Gastrocnemius medialis (tissue), 4 donors: ENCODE measurements at regions not wholly inside any gene's neighbourhood (a gene's known extent, or its start where the extent isn't known, plus 50 kb on each side); places are given as distances from the start of the nearest gene placed in this dataset.

ENCODE experiments used
- ATAC-seq, 2 donors: fragments of 150-250 bp; one replicate each; pipeline ENCODE4 v1.9.1; 2016
- DNase-seq, 2 donors: peaks; one replicate each; pipeline ENCODE4 v3.0.0-alpha.2; 2019
- H3K27ac ChIP-seq, 4 donors: fragments of 200-600 bp; sonication (generic); 1 replicate in 1 of 4; 2 replicates in 3 of 4; pipeline ENCODE4 v1.5.1; 2016 to 2018; ENCODE audit warnings: mild to moderate bottlenecking in 2 of 4, moderate library complexity in 1 of 4
- H3K27me3 ChIP-seq, 3 donors: fragments of 200-600 bp; sonication (generic) in 2 of 3; 1 replicate in 1 of 3; 2 replicates in 2 of 3; pipeline versions ENCODE4 v1.5.1 to v1.6.0; 2016 to 2019; ENCODE audit warnings: mild to moderate bottlenecking in 1 of 3, moderate library complexity in 1 of 3
- H3K36me3 ChIP-seq, 2 donors: fragments of 200-600 bp; sonication (generic) in 1 of 2; one replicate each; pipeline ENCODE4 v1.5.1; 2017 to 2018
- H3K4me1 ChIP-seq, 2 donors: fragments of 200-600 bp; sonication (generic) in 1 of 2; one replicate each; pipeline ENCODE4 v1.5.1; 2016 to 2017; ENCODE audit warnings: mild to moderate bottlenecking in 2 of 2
- H3K4me3 ChIP-seq, 4 donors: fragments of 200-600 bp; sonication (generic) in 3 of 4; 1 replicate in 1 of 4; 2 replicates in 3 of 4; pipeline ENCODE4 v1.5.1; 2016 to 2019; ENCODE audit warnings: mild to moderate bottlenecking in 2 of 4
- H3K9me3 ChIP-seq, 3 donors: fragments of 200-600 bp; sonication (generic) in 2 of 3; 1 replicate in 1 of 3; 2 replicates in 2 of 3; pipeline ENCODE4 v1.5.1; 2016 to 2019
- POLR2A ChIP-seq, 2 donors: fragments of 450-650 bp; IDR thresholded peaks; one replicate each; pipeline ENCODE4 v1.6.1; 2017; ENCODE audit warnings: antibody characterized with exemption in 2 of 2, mild to moderate bottlenecking in 2 of 2, moderate library complexity in 2 of 2
- in situ Hi-C, 4 donors: fragments of 200-750 bp; cut with MboI; loops; one replicate each; pipeline versions ENCODE4 v1.15.0 to v1.8.0; 2017; ENCODE audit warnings: low sequenced_read_pairs in 4 of 4
- intact Hi-C: fragments of 100-400 bp; cut with DNase I; formaldehyde crosslinking; loops from one replicate; pipeline ENCODE4 v1.15.1; 2023; ENCODE audit warnings: low total_unique reads
- TF ChIP-seq, protein P1 (sequence below), 5 experiments: fragments of 450-650 bp in 3 of 5; fragments of 200-600 bp in 2 of 5; sonication (generic) in 2 of 5; IDR thresholded peaks in 4 of 5; conservative IDR thresholded peaks in 1 of 5; 1 replicate in 4 of 5; 2 replicates in 1 of 5; pipeline ENCODE4 v1.5.1; 2016 to 2019; ENCODE audit warnings: antibody characterized with exemption in 5 of 5, mild to moderate bottlenecking in 3 of 5, moderate library complexity in 3 of 5

DNA sequence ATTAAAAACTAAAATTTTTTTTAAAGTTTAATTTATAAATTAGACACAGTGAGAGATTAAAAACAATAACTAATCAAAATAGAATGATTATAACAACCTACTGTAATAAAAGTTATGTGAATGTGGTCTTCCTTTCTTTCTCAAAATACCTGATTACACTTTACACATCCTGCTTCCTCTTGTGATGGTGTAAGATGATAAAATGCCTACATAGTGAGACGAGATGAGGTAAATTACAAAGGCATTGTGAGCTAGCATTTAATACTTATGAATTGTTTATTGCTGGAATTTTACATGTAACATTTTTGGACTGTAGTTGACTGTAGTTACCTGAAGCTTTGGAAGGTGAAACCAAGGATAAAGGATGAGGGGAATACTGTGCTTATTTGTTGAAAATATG is 94.2 kb upstream of the CLEC14A start:
- in situ Hi-C loops: no loop called here
- Histone ChIP-seq H3K27me3 (no peaks in the 10 kb centered on the region), H3K4me1 (no peaks in the 10 kb centered on the region), H3K27ac (no peak overlapping the region), H3K36me3 (no peaks in the 10 kb centered on the region), H3K9me3 (no peaks in the 10 kb centered on the region), H3K4me3 (no peak overlapping the region)
- TF ChIP-seq, protein P1, sequence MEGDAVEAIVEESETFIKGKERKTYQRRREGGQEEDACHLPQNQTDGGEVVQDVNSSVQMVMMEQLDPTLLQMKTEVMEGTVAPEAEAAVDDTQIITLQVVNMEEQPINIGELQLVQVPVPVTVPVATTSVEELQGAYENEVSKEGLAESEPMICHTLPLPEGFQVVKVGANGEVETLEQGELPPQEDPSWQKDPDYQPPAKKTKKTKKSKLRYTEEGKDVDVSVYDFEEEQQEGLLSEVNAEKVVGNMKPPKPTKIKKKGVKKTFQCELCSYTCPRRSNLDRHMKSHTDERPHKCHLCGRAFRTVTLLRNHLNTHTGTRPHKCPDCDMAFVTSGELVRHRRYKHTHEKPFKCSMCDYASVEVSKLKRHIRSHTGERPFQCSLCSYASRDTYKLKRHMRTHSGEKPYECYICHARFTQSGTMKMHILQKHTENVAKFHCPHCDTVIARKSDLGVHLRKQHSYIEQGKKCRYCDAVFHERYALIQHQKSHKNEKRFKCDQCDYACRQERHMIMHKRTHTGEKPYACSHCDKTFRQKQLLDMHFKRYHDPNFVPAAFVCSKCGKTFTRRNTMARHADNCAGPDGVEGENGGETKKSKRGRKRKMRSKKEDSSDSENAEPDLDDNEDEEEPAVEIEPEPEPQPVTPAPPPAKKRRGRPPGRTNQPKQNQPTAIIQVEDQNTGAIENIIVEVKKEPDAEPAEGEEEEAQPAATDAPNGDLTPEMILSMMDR (IDR thresholded peaks at IDR 0.05 in 4 of 5, conservative IDR thresholded peaks at IDR 0.05 in 1 of 5): no peak
- no peak for TF ChIP-seq POLR2A (IDR thresholded peaks at IDR 0.05)
- ATAC-seq (no peak), DNase-seq (no peak)
- intact Hi-C loops: no loop called here

DNA sequence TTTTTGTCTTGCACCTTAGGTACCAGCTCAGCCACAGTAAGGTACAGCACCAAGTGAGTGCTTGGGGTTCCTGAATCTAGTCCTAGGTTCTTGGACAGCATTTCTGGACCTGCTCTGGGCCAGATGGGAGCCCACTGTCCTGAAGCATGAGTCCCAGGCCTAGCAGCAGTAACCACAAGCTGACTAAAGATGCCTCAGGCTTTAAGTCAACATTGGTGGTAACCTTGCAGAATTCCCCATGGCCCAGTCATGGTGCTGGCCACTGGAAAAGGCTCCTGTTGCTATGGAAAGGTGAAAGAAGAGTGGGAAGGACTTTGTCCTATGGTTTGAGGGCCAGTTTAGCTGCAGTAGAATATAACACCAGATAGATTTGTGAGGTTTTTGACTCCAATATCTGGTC is 86.9 kb upstream of the CLEC14A start:
- no peak for ATAC-seq

DNA sequence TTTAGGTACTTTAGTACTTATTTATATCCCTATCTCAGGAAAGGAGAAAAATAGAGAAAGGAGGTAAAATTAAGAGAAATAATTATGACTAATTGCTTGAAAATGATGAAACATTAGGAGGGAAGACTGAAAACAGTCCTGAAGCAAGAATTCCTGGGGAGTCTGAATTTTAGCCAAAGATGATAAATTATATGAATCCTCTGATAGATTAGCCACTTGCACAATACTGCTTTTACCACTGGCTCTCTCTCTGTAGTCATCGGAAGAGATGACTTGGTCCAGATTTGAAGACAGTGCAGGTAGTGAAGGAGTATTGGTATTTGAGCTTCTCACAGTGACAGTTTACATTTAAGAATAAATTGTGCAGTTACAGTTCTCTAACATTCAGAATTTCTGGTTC is 83.8 kb upstream of the CLEC14A start:
- in situ Hi-C loops (no loop called here), intact Hi-C loops (no loop called here)
- no peak for ATAC-seq
- Histone ChIP-seq H3K27me3 (no peaks in the 10 kb centered on the region), H3K4me3 (no peak overlapping the region), H3K36me3 (no peaks in the 10 kb centered on the region), H3K27ac (no peak overlapping the region), H3K4me1 (no peaks in the 10 kb centered on the region), H3K9me3 (no peaks in the 10 kb centered on the region)
- TF ChIP-seq POLR2A (IDR thresholded peaks at IDR 0.05): no peak
- TF ChIP-seq, protein P1 (IDR thresholded peaks at IDR 0.05 in 4 of 5, conservative IDR thresholded peaks at IDR 0.05 in 1 of 5): no peak
- DNase-seq: no peak

More for the DNA sequence above, 86.9 kb upstream of the CLEC14A start:
- no peaks in the 10 kb centered on the region for H3K27me3 ChIP-seq
- H3K27ac ChIP-seq: no peak overlapping the region
- intact Hi-C loops (no loop called here), in situ Hi-C loops (no loop called here)
- no peaks in the 10 kb centered on the region for H3K36me3 ChIP-seq
- no peak overlapping the region for H3K4me3 ChIP-seq
- TF ChIP-seq, protein P1 (IDR thresholded peaks at IDR 0.05 in 4 of 5, conservative IDR thresholded peaks at IDR 0.05 in 1 of 5): no peak
- no peak for TF ChIP-seq POLR2A (IDR thresholded peaks at IDR 0.05)
- H3K4me1 ChIP-seq: no peaks in the 10 kb centered on the region
- H3K9me3 ChIP-seq: no peaks in the 10 kb centered on the region
- DNase-seq: no peak

DNA sequence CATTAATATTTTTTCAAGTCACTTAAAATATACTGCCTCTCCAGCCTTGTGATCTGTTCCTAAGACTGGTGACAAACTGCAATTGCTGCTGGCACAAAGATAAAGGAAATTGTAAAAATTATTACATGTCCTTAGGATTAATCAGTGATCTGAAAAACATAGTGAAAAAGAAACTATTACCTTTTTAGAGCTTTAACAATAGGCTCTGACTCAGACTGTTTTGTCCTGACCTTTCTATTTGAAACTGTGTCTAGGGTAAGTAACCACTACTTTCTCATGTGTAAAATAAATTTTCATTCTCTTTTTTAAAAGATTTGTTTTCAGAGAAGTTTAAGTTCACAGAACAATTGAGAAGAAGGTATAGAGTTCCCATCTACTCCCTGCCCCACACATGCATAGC is 80.4 kb upstream of the CLEC14A start:
- intact Hi-C loops (no loop called here), in situ Hi-C loops (no loop called here)
- no peaks in the 10 kb centered on the region for H3K27me3 ChIP-seq
- no peak for ATAC-seq
- TF ChIP-seq, protein P1 (IDR thresholded peaks at IDR 0.05 in 4 of 5, conservative IDR thresholded peaks at IDR 0.05 in 1 of 5): no peak
- no peak for TF ChIP-seq POLR2A (IDR thresholded peaks at IDR 0.05)
- no peak overlapping the region for H3K27ac ChIP-seq
- DNase-seq: no peak
- H3K4me1 ChIP-seq: no peaks in the 10 kb centered on the region
- no peaks in the 10 kb centered on the region for H3K36me3 ChIP-seq
- no peaks in the 10 kb centered on the region for H3K9me3 ChIP-seq
- H3K4me3 ChIP-seq: no peak overlapping the region

DNA sequence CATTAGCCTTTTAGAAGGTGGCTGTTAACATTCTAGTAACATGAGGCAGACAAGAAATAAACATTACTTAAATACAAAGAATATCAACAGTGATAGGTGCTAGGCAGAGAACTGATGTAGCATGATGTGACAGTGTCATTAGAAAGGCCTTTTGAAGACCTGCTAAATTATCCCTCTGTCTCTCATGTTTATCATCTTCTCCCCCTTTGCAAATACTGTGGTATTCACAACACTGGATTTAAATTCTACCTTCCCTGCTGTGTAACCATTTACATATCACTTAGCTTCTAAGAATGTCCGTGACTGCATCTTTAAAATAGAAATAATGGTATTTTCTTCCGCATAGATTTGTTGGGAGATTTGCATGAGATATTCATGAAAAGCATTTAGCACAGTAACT is 74.4 kb upstream of the CLEC14A start:
- H3K27ac ChIP-seq: no peak overlapping the region
- no peak for TF ChIP-seq POLR2A (IDR thresholded peaks at IDR 0.05)
- TF ChIP-seq, protein P1 (IDR thresholded peaks at IDR 0.05 in 4 of 5, conservative IDR thresholded peaks at IDR 0.05 in 1 of 5): no peak
- no peaks in the 10 kb centered on the region for H3K27me3 ChIP-seq
- in situ Hi-C loops (no loop called here), intact Hi-C loops (no loop called here)
- H3K36me3 ChIP-seq: no peaks in the 10 kb centered on the region
- DNase-seq: no peak
- H3K4me3 ChIP-seq: no peak overlapping the region
- ATAC-seq: no peak
- no peaks in the 10 kb centered on the region for H3K4me1 ChIP-seq
- H3K9me3 ChIP-seq: no peaks in the 10 kb centered on the region
